ENCODE measurements at regions not wholly inside any gene's neighbourhood (a gene's known extent, or its start where the extent isn't known, plus 50 kb on each side); places are given as distances from the start of the nearest gene placed in this dataset.

- no peak for DNase-seq
Observed at GRCh38 chr9:73566627-73567026, 415.0 kb downstream of the ANXA1 start.

GRCh38 chr9:73573235-73573634 lies 421.6 kb downstream of the ANXA1 start:
- DNase-seq: no peak

- DNase-seq: no peak
Observed at GRCh38 chr9:73575101-73576060, 423.7 kb downstream of the ANXA1 start.

- no peak for DNase-seq
Observed at GRCh38 chr9:73577848-73578247, 426.2 kb downstream of the ANXA1 start.

- DNase-seq: no peak
Observed at GRCh38 chr9:73579823-73580222, 428.2 kb downstream of the ANXA1 start.

GRCh38 chr9:73583576-73583975 lies 431.9 kb downstream of the ANXA1 start:
- DNase-seq: no peak

GRCh38 chr9:73595036-73595545 lies 443.4 kb downstream of the ANXA1 start:
- no peak for DNase-seq

- no peak for DNase-seq
Observed at GRCh38 chr9:73596321-73596720, 444.7 kb downstream of the ANXA1 start.

- no peak for DNase-seq
Observed at GRCh38 chr9:73597039-73597438, 445.4 kb downstream of the ANXA1 start.

- no peak for DNase-seq
Observed at GRCh38 chr9:73597771-73598170, 446.1 kb downstream of the ANXA1 start.

- DNase-seq: no peak
Observed at GRCh38 chr9:73609381-73609780, 457.7 kb downstream of the ANXA1 start.

GRCh38 chr9:73611032-73611431 lies 459.4 kb downstream of the ANXA1 start:
- DNase-seq: no peak

GRCh38 chr9:73613092-73613701 lies 461.5 kb downstream of the ANXA1 start:
- no peak for DNase-seq

GRCh38 chr9:73615557-73615956 lies 463.9 kb downstream of the ANXA1 start:
- no peak for DNase-seq

- no peak for DNase-seq
Observed at GRCh38 chr9:73617586-73617985, 465.9 kb downstream of the ANXA1 start.

- no peak for DNase-seq
Observed at GRCh38 chr9:73640971-73641370, 489.3 kb downstream of the ANXA1 start.

GRCh38 chr9:73643379-73644013 lies 491.8 kb downstream of the ANXA1 start:
- DNase-seq: no peak

- DNase-seq: no peak
Observed at GRCh38 chr9:73647560-73647959, 495.9 kb downstream of the ANXA1 start.

- DNase-seq: no peak
Observed at GRCh38 chr9:73649552-73649951, 497.9 kb downstream of the ANXA1 start.

GRCh38 chr9:73655363-73655762 lies 503.7 kb downstream of the ANXA1 start:
- DNase-seq: no peak

- no peak for DNase-seq
Observed at GRCh38 chr9:73655831-73656230, 504.2 kb downstream of the ANXA1 start.

GRCh38 chr9:73665253-73665652 lies 513.6 kb downstream of the ANXA1 start:
- DNase-seq: no peak

- no peak for DNase-seq
Observed at GRCh38 chr9:73667749-73668148, 516.1 kb downstream of the ANXA1 start.

GRCh38 chr9:73680831-73681230 lies 529.2 kb downstream of the ANXA1 start:
- DNase-seq: no peak

All from CD4-positive, alpha-beta T cell treated with Interferon alpha-2 for 1 hour (primary cell).